GM21367 (cell line): ENCODE measurements at regions not wholly inside any gene's neighbourhood (a gene's known extent, or its start where the extent isn't known, plus 50 kb on each side); places are given as distances from the start of the nearest gene placed in this dataset.

Experiments
- ATAC-seq: cut with Tn5 transposase; IDR thresholded peaks from one replicate; pipeline ENCODE4 v1.9.1; 2021; ENCODE audit not compliant: unreplicated experiment

DNA sequence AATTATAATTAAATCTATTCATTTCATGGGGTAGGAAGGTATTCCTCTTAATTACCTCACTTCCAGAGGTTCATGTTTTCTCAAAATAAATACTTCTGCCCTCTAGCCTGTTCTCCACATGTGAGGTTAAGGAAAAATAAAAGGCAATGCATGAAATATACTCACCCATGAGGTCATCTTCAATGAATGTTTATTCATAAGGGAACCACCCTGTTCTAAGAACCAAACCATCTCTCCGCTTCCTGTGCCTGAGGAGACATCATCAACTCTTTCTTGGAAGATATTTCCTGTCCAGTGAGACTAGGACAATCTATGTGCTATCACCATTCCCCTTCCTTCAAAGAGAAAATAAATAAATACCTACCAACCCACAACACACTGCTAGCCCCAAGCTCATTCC lies 513.7 kb upstream of the PLXNA2 start:
- no peak for ATAC-seq

DNA sequence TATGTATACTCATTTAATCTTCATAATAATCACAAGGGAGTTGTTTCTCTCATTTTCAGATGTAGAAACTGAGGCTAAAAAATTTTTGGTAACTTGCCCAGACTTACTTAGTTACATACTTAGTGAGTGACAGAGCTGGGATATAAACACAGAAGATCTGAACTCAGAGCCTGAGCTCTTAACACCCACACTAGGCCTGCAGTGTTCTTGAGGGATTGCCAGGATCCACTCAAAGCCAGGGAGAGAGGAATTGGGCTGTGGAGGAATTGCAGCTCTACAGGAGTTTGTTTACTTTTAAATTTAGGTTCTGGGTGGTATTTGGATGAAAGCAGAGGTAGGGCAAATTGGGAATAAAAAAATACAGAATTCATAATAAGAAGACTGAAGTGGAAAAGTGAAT lies 515.1 kb upstream of the PLXNA2 start:
- no peak for ATAC-seq

DNA sequence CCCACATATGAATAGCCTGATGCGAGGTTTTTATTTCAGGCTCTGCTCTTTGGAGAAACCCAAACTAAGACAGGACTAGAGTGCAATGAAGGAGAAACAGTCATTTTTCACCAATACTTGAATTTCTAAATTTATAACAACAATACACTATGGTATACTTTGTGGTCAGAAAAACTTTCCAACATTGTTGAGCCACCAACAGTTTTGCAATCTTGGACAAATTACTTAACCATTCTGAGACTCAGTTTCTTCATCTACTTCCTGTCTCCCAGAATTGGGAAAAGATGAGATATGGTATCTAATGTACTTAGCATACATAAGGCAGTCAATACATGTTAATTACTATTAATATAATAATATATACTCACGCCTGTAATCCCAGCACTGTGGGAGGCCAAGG lies 519.8 kb upstream of the PLXNA2 start:
- ATAC-seq = no peak

DNA sequence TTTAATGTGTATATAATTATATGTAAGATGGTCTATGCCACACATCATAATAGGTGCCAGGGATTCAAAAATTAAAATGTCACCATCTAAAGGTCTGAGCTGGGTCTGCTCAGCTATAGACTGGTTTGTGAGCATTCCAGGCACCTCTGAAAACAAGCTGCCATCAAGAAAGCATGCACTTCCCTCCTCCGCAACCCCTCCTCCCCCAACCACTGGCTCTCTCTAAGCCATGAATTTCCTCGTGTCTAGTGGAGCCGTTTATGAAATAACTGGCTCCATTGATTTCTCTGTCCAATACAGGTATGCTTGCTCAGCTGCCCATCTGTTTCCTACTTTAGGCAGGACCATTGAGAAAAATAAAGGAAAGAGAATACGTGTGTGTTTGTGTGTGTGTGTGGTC lies 522.6 kb upstream of the PLXNA2 start:
- no peak for ATAC-seq

DNA sequence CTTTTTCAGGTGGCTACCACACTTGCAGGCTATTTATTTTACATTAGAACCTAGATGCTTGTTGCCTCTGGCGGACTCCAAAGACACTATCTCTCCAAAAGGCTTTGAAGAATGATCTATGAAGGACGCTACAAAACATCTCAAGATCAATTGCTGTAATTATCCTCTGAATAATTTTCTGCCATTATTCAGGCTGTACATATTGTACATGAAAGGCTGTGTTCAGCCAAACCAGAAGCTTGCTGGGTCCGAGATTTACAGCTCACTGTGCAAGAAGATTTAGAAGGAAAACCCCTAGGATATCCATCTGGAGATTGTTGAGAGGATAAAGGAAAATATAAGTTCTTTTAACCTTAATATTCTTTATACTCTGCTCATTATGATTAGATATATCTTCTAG lies 523.6 kb upstream of the PLXNA2 start:
- ATAC-seq = no peak

DNA sequence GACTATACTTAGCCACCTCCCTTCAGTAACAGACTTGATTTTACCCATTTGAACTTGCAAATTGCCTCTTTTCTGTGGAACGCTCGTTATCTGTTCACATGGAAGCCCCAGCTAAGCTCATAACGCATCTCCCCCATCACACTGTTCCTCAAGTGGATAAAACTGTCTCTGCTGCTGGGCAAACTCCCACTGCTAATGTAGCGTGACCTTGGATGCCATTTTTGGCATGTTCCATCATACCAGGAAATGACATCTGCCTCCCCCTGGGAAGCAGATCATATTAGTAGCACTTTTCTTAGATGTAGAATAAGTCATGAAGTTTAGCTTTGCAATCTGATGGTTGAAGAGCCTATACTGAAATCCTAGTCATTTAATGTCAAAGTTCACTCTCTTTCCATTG lies 528.7 kb upstream of the PLXNA2 start:
- no peak for ATAC-seq

DNA sequence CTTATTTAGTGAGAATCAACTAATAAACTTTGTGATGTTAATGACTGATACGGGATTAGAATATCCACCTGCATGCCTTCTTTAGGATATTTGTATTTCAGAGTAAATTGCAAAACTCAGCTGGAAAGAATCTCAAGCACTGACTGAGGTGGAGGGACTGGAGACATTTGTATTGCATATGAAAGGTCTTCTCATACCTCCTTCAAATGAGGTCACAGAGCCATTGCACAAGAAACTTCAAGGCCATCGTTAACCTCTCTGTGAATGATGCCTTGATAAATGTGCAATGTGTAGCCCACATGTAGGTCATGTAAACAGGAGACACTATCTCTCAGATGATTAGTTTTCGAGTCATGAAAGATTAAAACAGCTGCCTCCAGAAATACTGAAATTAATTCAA lies 531.7 kb upstream of the PLXNA2 start:
- no peak for ATAC-seq

DNA sequence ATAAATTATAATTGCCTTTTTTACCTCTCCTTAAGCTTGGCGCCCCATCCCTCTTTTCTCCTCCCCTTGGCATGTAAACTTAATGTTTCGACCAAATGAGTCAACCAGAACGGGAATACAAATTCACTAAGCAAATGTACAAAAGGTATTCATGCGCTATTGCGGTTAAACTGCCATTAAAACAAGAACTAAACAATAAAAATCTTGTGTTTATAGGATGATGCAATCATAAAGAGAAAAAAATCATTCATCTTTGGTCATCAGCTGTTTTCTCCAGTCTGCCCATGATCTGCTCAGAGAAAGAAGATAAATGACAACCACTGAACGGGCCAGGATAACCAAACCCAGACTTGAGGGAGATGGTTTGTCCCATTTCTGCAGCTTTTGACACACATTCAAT lies 534.2 kb upstream of the PLXNA2 start:
- ATAC-seq = no peak

DNA sequence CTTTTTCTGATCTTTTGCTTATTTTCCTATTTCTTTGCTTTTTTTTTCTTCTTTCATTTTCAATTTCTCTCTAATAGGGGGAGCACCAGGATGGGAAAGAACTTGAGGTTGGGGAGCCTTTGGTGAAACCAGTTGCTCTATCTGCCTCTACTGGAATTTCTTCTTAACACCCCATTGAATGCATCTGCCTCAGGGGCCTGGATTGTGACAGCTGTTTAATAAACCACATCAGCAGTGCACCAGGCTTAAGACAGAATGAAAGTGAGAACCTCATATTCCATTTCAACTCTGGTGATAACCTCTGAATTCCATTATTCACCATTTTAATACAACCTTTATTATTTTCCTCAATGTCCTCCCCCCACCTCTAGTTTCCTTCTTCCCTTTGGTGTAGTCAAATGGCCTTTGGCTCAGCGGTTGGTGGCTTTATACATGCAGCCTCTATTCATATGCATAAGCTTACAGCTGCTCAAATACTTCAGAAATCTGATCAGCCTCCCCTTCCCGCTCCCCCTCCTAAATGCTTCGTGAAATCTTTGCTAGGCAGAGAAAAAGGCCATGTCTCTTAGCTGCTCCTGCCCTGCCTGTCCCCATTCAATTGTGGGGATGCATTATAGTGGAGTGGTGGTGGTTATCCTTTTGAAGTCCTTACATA lies 537.3 kb upstream of the PLXNA2 start:
- no peak for ATAC-seq

DNA sequence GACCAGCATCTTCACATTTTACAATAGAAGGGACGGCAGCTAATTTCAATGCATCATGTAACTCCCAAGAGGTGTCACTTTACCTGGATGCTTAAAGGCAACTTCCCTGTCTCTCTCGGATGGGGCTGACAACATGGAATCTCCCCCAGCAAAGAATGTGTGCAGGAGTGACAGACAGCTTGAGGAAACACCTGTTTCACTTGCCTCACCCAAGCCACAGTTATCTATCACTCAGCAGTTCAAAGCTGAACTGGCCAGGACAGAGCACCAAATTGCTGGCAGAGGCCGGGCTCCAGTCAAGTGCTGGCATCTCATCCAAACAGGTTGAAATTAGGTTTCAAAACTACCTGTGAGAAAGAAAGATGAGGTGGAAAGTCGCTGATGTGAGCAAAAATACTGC lies 538.0 kb upstream of the PLXNA2 start:
- no peak for ATAC-seq

DNA sequence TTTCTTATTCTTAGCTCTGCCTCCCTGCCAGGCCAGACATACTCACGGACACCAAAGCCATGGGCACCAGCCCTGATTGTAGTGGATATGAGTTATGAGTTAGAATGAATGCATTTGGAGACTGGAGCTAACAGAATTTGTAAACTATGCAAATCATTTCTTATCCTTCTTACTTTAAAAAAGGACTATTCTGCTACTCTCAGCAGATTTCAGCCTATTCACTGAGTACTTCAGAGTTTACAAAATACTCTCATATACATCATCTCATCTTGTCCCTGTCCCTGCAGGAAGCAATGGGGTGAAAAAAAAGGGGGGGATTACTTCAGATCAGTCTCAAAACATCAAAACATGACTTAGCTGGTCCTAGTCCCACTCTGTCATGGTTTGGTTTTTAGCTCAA lies 541.4 kb upstream of the PLXNA2 start:
- ATAC-seq = no peak

DNA sequence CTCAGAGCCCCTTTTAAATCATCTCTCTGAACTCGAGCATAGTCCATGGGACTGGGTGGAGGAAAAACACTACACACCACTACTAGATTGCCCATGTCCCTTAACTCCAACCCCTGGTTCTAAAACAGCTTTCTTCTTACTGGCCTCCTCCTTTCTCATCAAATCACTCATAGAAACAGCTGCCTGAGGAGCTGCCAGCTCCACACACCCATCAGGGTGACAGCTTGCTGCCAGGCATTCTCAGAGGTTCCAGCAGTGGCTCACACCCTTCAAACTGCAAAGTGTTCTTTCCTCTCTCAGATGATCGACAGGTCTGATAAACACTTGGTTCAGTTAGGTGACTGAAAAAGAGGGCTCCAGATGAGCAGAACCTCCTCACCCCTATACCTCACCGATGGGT lies 543.0 kb upstream of the PLXNA2 start:
- ATAC-seq = no peak

DNA sequence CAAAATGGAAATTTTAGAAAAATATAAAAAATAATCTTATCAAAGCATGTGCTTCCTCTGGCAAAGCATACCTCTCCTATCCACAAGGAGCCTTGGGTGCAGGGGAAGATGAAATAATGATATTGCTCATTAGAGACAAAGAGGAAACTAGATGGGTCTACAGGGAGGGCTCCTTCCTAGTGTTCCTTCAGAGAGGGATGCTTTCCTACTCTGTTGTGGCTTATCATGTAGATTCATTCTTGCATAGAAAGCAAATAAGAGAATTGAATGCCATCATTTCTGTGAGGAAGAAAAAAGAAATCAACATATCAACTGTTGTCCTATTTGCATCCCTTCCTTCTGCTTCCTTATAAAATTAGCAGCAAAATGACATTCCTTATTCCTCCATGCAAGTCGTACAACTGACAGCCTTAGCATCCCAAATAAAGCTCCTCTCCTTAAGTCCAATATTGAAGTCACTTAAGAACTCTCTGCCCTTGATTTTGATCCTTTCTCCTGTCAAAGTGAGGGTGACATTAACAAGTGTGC lies 543.9 kb upstream of the PLXNA2 start:
- no peak for ATAC-seq

DNA sequence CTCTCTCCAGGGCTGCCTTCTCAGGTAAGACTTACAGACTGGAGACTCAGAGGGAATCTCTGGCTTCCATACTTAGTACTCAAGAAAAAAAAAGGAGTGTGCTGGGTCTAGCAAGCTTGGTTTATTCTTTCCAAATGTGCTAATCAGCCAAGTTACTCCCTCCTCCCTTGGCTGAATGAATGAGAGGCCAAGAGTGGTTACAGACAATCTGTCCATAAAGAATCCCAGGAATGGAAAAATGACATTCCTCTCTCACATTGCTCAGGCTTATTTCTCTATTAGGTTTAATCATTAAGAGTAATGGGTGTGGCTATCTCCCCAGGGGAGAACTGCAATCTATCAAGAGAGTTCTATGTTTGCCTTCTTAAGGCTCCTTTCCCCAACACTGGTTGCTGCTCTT lies 547.3 kb upstream of the PLXNA2 start:
- no peak for ATAC-seq

DNA sequence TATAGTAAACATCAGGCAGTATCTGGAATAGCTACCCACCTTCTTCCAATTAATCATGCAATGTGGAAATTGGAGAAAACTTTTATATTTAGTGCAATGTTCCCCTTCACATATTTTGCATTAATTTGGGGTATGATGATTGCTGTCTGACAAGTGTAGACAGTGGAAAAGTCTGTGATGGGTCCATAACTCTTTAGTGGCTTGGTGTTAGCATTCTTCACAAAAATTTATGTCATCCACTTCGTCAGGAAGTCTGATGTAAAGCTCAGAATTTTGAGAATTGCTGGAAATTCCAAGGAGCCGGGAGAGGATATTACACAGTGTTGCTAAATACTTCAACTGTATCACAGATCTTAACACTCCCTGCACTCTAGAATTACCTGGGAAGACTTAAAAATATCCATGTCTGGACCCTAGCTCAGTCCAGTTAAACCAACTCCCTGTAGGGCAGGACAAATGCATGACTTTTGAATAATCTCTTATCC lies 549.7 kb upstream of the PLXNA2 start:
- no peak for ATAC-seq

DNA sequence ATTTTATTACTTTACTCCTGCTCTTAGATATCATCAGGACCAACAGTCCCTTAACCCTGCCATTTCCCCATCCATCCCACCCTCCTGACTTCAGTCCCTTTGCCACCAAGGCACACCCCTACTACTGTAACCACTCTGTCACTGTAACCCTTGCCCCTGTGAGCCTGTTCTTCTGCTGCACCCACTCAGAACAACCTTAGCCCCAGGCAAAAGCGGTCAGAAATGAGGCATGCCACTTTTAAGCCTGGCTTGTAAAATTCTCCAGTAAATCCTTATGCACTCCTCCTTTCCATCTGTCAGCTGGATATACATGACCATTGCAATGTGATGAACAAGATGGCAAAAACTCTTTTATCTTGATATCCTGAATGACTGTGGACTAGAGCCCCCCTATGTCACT lies 555.0 kb upstream of the PLXNA2 start:
- no peak for ATAC-seq

DNA sequence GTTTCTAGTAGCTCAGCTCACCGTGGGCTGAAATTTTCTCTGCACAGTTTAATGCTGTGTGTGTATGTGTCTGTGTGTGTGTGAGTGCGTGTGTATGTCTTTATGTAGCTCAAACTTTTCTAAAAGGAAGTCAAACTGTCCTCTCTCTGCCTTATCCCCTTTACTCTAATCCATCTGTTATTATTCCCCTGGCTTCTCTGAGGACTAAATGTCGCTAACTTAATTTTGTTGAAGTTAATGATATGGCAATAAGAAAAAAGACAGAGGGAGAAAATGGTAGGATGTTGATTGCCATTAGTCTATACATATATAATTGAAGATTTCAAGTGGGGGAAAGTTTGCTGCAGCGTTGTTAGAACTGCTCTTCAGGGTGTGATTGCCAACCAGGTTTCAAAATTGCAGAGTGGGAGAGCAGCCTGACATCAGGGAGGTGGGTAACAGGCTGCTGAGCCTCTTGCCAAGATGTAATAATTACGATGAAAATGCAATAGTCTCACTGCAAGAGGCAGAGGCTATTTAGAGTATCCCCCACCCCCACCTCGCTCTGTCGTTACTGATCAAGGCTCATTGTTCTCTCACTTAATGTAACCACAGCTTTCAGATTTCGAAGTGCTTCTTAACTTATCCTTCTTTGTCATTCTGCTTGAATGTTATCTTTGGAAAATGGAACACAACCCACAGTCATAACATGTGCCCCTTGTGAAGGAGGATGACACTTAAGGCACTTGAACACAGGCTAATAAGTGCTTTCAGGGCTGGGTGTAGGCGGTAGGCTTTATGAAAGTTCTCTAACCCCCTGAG lies 559.0 kb upstream of the PLXNA2 start:
- ATAC-seq = no peak

DNA sequence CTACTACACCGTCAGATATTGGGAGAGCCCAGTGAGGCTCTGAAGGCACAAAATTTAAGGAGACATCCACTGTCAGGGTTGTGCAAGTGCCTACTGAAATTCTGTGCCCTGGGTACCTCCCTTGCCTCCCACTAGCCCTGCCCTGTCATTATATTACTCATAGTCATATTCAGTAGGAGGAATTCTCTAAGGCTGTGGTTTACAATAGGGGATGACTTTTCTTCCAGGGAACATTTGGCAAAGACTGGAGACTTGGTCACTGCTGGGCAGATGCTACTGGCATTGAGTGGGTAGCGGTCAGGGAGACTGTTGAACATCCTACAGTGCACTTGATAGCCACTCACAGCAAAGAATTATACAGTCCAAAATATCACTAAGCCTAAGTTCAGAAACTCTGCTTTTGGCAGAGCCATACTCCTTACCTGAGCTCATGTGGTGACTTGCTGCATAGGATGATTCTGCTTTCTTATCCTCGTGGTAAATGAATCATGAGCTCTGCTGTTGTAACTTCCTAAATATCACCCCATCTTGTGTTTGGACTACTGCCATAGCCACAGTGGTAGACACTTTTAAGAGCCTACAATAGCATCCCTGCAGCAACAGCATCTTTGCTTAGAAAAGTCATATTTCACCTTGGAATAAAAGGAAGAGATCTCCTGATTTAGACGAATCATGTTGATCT lies 563.4 kb upstream of the PLXNA2 start:
- no peak for ATAC-seq

DNA sequence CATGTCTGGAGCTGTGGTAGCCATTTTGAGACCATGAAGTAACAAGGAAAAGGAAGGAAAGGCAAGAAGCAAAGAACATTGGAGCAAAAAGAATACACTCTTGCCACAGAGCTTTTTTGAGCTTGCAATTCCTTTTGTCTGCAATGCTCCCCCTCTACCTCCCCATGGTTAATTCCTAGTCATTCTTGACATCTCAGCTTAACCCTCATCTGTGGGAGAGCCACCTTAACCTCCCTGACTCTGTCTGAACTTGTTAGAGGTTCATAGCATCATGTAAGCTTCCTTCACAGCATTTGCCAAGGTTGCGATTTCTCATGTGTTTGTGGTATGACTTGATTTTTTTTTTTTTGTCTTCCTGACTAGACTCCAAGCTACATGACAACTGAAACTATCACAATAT lies 564.1 kb upstream of the PLXNA2 start:
- no peak for ATAC-seq

DNA sequence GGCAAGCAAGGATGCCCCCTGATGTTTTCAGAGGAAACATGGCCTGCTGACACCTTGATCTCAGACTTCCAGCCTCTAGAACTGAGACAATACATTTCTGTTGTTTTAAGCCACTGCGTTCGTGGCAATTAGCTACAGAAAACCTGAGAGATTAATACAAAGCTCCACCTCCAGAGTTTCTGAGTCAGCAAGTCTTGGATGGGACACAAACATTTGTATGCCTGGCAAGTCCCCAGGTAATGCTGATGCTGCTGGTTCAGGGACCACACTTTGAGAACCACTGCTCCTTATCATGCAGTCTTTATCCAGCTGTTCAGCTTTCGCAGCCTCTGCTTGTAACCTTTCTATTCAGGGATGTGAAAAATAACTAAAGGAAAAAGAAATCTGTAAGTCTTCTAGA lies 565.7 kb upstream of the PLXNA2 start:
- ATAC-seq = no peak

DNA sequence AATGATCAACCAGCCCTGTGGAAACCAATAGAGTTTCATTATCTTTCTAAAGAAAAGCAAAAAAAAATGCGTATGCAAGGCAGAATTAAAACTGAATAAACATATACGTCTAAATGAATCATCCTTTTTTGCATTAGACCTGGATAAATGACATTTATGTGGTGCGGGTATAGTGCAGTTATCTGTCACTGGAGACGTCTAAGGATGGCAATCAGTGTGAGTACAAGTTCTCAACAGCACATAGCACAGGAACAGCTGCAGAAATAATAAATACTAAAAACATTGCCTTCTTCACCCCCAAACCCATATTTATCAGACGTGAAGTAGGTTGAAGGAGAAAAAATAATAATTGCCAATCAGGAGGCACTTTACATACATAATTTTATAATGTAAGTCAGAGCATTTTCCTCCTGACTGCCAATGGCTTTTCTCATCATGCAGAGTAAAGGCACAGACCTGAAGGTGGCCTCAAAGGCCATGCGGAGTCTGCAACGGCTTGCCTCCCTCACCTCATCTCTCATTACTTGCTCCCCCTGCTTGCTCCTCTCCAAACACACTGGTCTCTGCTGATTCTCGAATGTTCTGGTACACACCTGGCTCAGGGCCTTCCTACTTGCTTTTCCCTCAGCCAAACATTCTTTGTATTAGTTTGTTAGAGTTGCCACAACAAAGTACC lies 574.7 kb upstream of the PLXNA2 start:
- no peak for ATAC-seq
